IPS-18a (cell line): ENCODE measurements at regions not wholly inside any gene's neighbourhood (a gene's known extent, or its start where the extent isn't known, plus 50 kb on each side); places are given as distances from the start of the nearest gene placed in this dataset.

Source experiments
- H3K27ac ChIP-seq: one replicate; pipeline ENCODE4 v1.5.1; 2013; ENCODE audit warnings: low read length
- H3K27me3 ChIP-seq: one replicate; pipeline ENCODE4 v1.6.1; 2013; ENCODE audit warnings: mild to moderate bottlenecking, low read length; ENCODE audit not compliant: control insufficient read depth, insufficient read depth
- H3K36me3 ChIP-seq: one replicate; pipeline ENCODE4 v1.6.1; 2013; ENCODE audit warnings: low read depth, low read length; ENCODE audit not compliant: control insufficient read depth
- H3K4me1 ChIP-seq: one replicate; pipeline ENCODE4 v1.6.1; 2013; ENCODE audit warnings: low read depth, low read length; ENCODE audit not compliant: control insufficient read depth
- H3K4me3 ChIP-seq: one replicate; pipeline ENCODE4 v1.5.1; 2013; ENCODE audit warnings: low read length
- H3K9ac ChIP-seq: one replicate; pipeline ENCODE4 v1.6.1; 2013; ENCODE audit warnings: mild to moderate bottlenecking, low read length, moderate library complexity
- H3K9me3 ChIP-seq: one replicate; pipeline ENCODE4 v1.6.1; 2013; ENCODE audit warnings: low read depth, low read length; ENCODE audit not compliant: control insufficient read depth

DNA sequence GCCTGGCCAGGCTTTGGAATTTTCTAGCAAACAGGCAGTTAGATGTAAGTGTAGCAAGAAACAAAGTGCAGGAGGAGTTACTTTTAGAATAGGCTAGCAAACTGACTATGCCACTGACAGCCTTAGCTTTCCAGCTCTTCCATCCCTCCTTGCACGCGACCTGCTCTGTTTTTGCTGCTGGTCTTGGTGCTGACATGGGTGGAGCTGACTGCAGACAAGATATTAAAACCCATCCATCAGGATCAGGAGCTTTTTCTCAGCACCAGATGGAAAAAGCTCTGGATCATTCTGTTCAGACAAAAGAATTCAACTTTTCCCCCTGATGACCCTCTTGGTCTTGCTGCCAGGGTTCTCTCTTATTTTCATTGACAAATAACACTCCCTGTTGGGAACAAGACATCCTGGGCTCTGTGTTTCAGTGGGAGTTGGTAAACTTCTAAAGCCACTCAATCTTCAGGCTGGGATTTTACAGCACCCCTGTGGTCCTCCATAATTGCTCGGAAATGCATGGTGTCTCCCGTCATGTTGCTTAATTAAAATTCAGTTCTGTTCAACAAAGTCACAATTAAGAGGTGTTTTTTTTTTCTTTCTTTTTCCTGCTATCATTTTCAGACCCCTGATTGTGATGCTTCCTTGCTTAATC, 240.0 kb upstream of the LARGE1 start:
- Histone ChIP-seq H3K9ac (no peak overlapping the region), H3K27ac (no peak overlapping the region), H3K9me3 (no peaks in the 10 kb centered on the region), H3K36me3 (no peaks in the 10 kb centered on the region), H3K27me3 (peaks cover 42% of the 10 kb centered on the region), H3K4me3 (no peak overlapping the region), H3K4me1 (peaks cover 13% of the 10 kb centered on the region)

DNA sequence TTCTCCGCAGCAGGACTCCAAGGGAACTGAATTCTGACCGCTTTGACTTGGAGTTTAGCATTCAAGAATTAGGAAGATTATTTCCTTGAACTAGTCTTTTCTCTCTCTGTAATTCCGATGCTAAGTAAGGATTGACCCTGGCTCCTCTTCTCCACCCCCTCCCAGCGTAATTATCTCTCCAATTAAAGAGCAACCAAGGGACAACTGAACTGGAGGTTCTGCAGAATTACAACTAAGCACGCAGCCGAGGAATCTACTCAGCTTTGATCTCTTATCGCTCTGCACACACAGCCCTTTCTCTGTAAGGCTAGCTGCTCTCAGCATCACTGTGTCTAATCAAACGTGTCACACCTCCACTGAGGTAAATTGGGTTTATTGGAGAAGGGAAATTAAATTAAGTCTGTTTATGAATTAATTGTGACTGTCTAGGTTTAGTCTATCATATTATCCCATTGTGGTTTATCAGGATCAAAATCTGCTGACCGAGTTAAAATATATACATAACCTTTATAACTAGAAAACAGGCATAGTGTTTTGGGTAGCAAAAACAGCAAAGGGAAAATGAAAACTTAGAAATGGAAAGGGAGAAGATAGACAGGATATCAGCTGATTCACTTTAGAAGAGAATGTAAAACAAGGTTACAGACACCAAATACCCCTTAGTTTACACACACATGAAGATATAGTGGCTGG, 241.3 kb upstream of the LARGE1 start:
- no peak overlapping the region for H3K27ac ChIP-seq
- peaks cover 42% of the 10 kb centered on the region for H3K27me3 ChIP-seq
- no peaks in the 10 kb centered on the region for H3K9me3 ChIP-seq
- H3K4me1 ChIP-seq = peaks cover 13% of the 10 kb centered on the region
- no peak overlapping the region for H3K4me3 ChIP-seq
- no peaks in the 10 kb centered on the region for H3K36me3 ChIP-seq
- no peak overlapping the region for H3K9ac ChIP-seq

DNA sequence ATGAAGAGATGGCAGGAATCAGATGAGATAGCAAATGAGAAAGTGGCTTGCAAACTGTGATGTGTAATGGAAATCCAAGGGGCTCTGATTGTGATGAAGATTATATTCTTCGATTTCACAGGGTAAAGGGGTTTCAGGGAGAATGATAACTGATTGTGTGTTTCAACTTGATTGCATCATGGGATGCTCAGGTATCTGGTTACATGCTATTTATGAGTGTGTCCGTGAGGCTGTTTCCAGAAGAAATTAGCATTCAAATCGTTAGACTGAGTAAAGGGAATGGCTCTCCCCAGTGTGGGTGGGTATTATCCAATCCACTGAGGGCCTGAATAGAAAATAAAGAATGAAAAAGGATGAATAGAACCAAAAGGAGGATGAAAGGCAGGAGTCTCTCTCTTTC, 278.7 kb upstream of the LARGE1 start:
- Histone ChIP-seq H3K4me1 (peaks cover 8% of the 10 kb centered on the region), H3K4me3 (no peak overlapping the region), H3K27ac (no peak overlapping the region), H3K27me3 (no peaks in the 10 kb centered on the region), H3K9ac (no peak overlapping the region), H3K9me3 (no peaks in the 10 kb centered on the region), H3K36me3 (no peaks in the 10 kb centered on the region)

DNA sequence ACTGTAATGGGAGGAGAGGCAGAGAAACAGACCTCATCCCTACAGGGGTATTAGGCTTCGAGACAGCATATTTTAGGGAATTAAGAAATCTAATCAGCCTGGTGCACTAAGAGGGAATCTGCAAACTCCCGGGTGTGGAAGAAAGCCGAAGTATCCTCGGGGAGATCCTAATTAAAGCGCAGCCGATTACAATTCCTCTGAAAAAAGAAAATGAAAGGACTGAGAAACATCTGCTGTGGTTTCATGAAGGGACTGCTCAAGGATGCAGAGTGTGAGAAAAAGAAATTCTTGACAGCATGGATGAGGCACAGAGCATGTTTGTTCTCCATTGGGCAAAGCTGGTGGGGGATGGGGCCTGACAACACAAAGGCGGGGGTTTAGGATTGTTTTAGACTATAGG, 290.0 kb upstream of the LARGE1 start:
- no peak overlapping the region for H3K9ac ChIP-seq
- H3K27ac ChIP-seq = no peak overlapping the region
- no peak overlapping the region for H3K4me3 ChIP-seq
- peaks cover 3% of the 10 kb centered on the region for H3K9me3 ChIP-seq
- no peaks in the 10 kb centered on the region for H3K27me3 ChIP-seq
- H3K4me1 ChIP-seq = no peaks in the 10 kb centered on the region
- H3K36me3 ChIP-seq = no peaks in the 10 kb centered on the region

DNA sequence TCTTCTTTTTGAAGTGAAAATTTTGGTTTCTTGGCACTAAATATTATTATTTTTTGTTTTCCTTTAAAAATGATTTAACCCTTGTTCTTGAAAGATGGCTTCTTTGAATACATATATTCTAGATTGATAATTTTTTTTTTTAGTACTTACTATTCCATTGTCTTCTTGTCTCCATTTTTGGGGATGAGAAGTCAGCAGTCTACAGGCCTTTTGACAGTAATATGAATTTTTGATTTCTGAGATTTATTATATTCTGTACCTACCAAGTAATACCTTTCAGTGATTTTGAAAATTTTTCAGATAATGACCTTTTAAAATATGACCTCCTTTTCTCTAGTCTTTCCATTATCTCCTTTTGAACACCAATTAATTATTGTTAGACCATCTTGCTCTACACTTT, 294.1 kb upstream of the LARGE1 start:
- no peak overlapping the region for H3K27ac ChIP-seq
- peaks cover 3% of the 10 kb centered on the region for H3K9me3 ChIP-seq
- H3K4me1 ChIP-seq = no peaks in the 10 kb centered on the region
- H3K27me3 ChIP-seq = no peaks in the 10 kb centered on the region
- no peak overlapping the region for H3K4me3 ChIP-seq
- no peak overlapping the region for H3K9ac ChIP-seq
- no peaks in the 10 kb centered on the region for H3K36me3 ChIP-seq

DNA sequence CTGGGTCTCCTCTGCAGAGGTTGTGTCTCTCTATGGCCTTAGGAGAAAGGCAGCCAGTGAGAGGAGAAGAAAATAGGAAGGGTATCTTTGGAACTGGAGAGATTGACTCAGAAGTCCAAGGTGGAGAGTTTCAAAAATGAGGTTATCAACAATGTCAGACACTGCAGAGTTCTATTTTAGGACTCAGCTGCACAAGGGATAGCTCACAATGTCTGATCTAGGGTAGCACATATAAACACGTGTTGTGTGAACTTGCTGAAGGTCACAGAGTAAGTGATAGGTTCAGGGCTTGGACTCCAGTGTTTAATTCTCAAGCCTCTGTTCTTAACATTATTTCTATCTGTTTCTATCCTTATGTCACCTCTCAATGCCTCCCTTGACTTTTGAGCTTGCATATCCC, 305.0 kb upstream of the LARGE1 start:
- no peaks in the 10 kb centered on the region for H3K36me3 ChIP-seq
- H3K9ac ChIP-seq = no peak overlapping the region
- no peaks in the 10 kb centered on the region for H3K27me3 ChIP-seq
- peaks cover 14% of the 10 kb centered on the region for H3K4me1 ChIP-seq
- no peaks in the 10 kb centered on the region for H3K9me3 ChIP-seq
- no peak overlapping the region for H3K4me3 ChIP-seq
- no peak overlapping the region for H3K27ac ChIP-seq

DNA sequence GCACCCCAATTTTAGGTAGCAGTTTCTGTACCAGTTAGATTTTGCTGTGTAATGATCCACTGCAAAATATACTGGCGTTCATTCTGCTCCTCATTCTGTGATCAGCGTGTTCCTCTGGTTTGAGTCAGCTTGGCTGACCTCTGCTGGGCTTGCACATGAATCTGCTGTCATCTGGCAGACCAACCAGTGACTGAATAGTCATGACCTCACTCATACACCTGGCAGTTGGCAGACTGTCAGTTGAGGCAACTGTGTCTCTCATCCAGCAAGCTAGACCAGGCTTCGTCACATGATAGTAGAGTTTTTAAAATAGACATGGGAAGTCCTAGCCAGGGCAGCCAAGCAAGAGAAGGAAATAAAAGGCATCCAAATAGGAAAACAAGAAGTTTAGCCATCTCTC, 316.3 kb upstream of the LARGE1 start:
- H3K36me3 ChIP-seq = no peaks in the 10 kb centered on the region
- H3K27me3 ChIP-seq = no peaks in the 10 kb centered on the region
- no peak overlapping the region for H3K27ac ChIP-seq
- H3K4me3 ChIP-seq = no peak overlapping the region
- H3K4me1 ChIP-seq = no peaks in the 10 kb centered on the region
- H3K9ac ChIP-seq = no peak overlapping the region
- no peaks in the 10 kb centered on the region for H3K9me3 ChIP-seq

DNA sequence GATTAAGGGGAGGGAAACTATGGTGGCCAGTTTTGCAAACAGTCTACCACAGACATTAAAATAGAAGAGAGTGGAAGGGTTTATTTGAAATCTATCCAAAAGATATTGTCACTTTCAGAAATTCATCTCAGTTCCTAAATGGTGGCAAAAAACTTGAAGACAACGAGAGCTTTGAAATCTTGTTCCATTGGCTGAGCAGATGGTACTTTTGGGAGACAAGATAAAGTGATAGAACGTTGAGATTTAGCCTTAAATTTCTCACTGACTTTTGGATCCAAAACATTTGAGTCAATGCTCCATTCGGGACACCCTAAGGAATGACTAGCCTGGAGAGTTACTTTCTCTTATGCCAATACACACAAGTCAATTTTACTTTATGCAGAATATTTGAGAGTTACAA, 319.1 kb upstream of the LARGE1 start:
- no peak overlapping the region for H3K27ac ChIP-seq
- no peaks in the 10 kb centered on the region for H3K36me3 ChIP-seq
- H3K9me3 ChIP-seq = no peaks in the 10 kb centered on the region
- H3K4me1 ChIP-seq = no peaks in the 10 kb centered on the region
- no peaks in the 10 kb centered on the region for H3K27me3 ChIP-seq
- no peak overlapping the region for H3K4me3 ChIP-seq
- H3K9ac ChIP-seq = no peak overlapping the region

DNA sequence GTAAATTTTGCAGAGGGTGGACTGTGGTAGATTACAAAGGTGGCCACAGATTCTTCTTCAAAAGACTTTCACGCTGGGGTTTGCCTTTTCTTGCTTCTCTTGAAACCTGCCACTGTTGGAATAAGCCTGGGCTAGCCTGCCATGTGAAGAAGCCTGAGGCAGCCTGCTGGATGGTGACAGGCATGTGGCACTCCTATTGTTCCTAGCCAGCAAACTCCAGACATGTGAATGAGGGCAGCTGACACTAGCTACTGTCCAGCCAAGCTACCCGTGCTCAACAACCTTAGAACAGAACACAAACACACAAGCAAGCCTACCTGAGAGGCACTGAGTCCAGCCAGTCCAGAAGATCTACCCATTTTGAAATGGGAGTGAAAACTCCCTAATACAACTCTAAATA, 322.7 kb upstream of the LARGE1 start:
- H3K27ac ChIP-seq = no peak overlapping the region
- H3K27me3 ChIP-seq = no peaks in the 10 kb centered on the region
- no peak overlapping the region for H3K9ac ChIP-seq
- no peaks in the 10 kb centered on the region for H3K4me1 ChIP-seq
- no peak overlapping the region for H3K4me3 ChIP-seq
- no peaks in the 10 kb centered on the region for H3K36me3 ChIP-seq
- H3K9me3 ChIP-seq = no peaks in the 10 kb centered on the region

DNA sequence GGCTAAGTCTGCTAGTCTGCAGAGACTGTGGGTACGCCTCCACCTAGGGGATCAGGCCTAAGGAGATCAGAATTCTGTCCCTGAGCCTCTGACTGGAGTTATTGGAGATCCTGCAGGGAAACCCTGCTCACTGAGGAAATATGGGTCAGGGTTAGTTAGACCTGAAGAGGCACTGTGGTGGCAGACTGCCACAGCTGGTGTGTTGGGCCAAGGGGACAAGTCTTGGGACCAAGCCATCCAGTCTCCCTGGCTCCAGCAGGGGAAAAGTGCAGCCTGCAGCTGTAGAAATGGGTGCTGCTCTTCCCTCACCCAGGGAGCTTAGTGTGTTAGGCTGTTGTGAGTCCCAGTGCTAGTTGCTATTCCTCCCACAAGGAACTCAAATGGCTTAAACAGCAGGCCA, 334.8 kb upstream of the LARGE1 start:
- no peaks in the 10 kb centered on the region for H3K27me3 ChIP-seq
- H3K4me3 ChIP-seq = no peak overlapping the region

DNA sequence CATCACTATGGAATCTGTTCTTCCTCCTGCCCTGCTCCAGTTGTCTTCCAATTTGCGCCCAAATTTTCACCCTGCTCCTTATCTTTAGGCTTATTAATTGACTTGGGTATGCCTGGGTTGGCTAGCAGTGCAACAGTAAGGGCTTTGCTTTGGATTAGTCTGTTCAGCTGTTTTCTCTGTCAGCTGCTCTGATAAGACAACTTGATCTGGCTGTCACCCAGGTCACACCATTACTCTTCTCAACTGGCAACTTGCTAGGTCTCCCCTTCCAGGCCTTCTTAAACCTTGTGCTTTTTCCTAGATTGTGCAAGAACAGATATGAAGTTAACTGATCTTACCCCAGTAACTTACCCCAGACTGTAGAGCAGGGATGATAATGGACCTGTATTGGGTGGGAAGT, 357.8 kb upstream of the LARGE1 start:
- no peaks in the 10 kb centered on the region for H3K27me3 ChIP-seq
- H3K4me3 ChIP-seq = no peak overlapping the region
- no peaks in the 10 kb centered on the region for H3K36me3 ChIP-seq
- no peaks in the 10 kb centered on the region for H3K9me3 ChIP-seq
- no peak overlapping the region for H3K27ac ChIP-seq
- no peak overlapping the region for H3K9ac ChIP-seq
- H3K4me1 ChIP-seq = peaks cover 12% of the 10 kb centered on the region

More for the DNA sequence above, 334.8 kb upstream of the LARGE1 start:
- no peaks in the 10 kb centered on the region for H3K4me1 ChIP-seq
- H3K36me3 ChIP-seq = no peaks in the 10 kb centered on the region
- H3K9me3 ChIP-seq = no peaks in the 10 kb centered on the region
- H3K27ac ChIP-seq = no peak overlapping the region
- H3K9ac ChIP-seq = no peak overlapping the region

DNA sequence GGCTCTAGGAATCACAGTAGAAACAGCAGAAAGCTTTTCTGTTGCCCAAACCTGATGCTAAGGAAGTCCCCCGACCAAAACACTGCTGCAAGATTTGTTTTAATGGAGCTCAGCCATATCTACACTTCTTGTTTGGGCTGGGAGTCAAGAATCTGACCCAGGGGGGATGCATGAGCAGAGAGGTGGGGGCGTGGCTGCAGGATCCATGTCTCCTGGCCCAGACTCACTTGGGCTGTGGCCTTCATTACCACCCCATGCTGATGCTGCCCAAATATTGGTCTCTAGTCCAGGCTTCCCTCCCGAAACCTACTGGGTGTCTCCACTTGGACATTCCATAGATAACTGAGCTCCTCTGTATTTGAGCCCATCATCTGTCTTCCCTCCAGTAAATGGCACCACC, 361.5 kb upstream of the LARGE1 start:
- Histone ChIP-seq H3K36me3 (no peaks in the 10 kb centered on the region), H3K9ac (no peak overlapping the region), H3K9me3 (no peaks in the 10 kb centered on the region), H3K4me1 (peaks cover 12% of the 10 kb centered on the region), H3K27ac (no peak overlapping the region), H3K27me3 (no peaks in the 10 kb centered on the region), H3K4me3 (no peak overlapping the region)
